Loucy (cell line): ENCODE measurements at regions not wholly inside any gene's neighbourhood (a gene's known extent, or its start where the extent isn't known, plus 50 kb on each side); places are given as distances from the start of the nearest gene placed in this dataset.

Source experiments
- H2AFZ ChIP-seq: fragments of 200-600 bp; sonication (generic); 2 replicates; pipeline ENCODE4 v1.6.0; 2016; ENCODE audit warnings: antibody characterized with exemption, mild to moderate bottlenecking, low read length, moderate library complexity
- H3F3A ChIP-seq: fragments of 200-600 bp; 2 replicates; pipeline ENCODE4 v1.6.0; 2016; ENCODE audit warnings: antibody characterized with exemption, low read depth, mild to moderate bottlenecking
- H3K27me3 ChIP-seq: fragments of 200-600 bp; sonication (generic); 2 replicates; pipeline ENCODE4 v1.6.1; 2014; ENCODE audit warnings: low read length, mild to moderate bottlenecking; ENCODE audit not compliant: insufficient read depth, poor library complexity, severe bottlenecking
- H3K36me3 ChIP-seq: fragments of 200-600 bp; sonication (generic); 2 replicates; pipeline ENCODE4 v1.6.1; 2016; ENCODE audit warnings: low read length; ENCODE audit not compliant: insufficient read depth
- H3K4me1 ChIP-seq: fragments of 200-600 bp; sonication (generic); 2 replicates; pipeline ENCODE4 v1.5.1; 2014; ENCODE audit warnings: low read length, mild to moderate bottlenecking; ENCODE audit not compliant: insufficient read depth, poor library complexity, severe bottlenecking
- H3K4me2 ChIP-seq: fragments of 200-600 bp; sonication (generic); 2 replicates; pipeline ENCODE4 v1.6.0; 2014; ENCODE audit warnings: antibody characterized with exemption, low read length, low read depth, mild to moderate bottlenecking; ENCODE audit not compliant: poor library complexity, severe bottlenecking
- H3K4me3 ChIP-seq: fragments of 200-600 bp; sonication (generic); 2 replicates; pipeline ENCODE4 v1.5.1; 2014; ENCODE audit warnings: low read length, mild to moderate bottlenecking, mixed read lengths; ENCODE audit not compliant: poor library complexity, severe bottlenecking
- H3K79me2 ChIP-seq: fragments of 200-600 bp; sonication (generic); 2 replicates; pipeline ENCODE4 v1.6.1; 2014; ENCODE audit warnings: low read length; ENCODE audit not compliant: insufficient read depth
- H3K9ac ChIP-seq: fragments of 200-600 bp; sonication (generic); 2 replicates; pipeline ENCODE4 v1.6.0; 2014; ENCODE audit warnings: mild to moderate bottlenecking, low read depth, low read length, moderate library complexity; ENCODE audit not compliant: poor library complexity, severe bottlenecking
- H3K9me2 ChIP-seq: fragments of 200-600 bp; sonication (generic); replicated peaks from 2 replicates; pipeline ENCODE4 v1.6.1; 2016; ENCODE audit warnings: low read depth, low read length, mixed read lengths
- H3K9me3 ChIP-seq: fragments of 200-600 bp; sonication (generic); 2 replicates; pipeline ENCODE4 v1.6.1; 2014; ENCODE audit warnings: mild to moderate bottlenecking, antibody characterized with exemption, low read length, low read depth; ENCODE audit not compliant: insufficient read depth
- H4K20me1 ChIP-seq: fragments of 200-600 bp; sonication (generic); 2 replicates; pipeline ENCODE4 v1.6.0; 2014; ENCODE audit warnings: antibody characterized with exemption, low read length, mild to moderate bottlenecking; ENCODE audit not compliant: insufficient read depth, poor library complexity, severe bottlenecking
- EZH2phosphoT487 ChIP-seq: fragments of 200-600 bp; IDR thresholded peaks from 2 replicates; pipeline ENCODE4 v1.6.1; 2018; ENCODE audit warnings: antibody characterized with exemption, mild to moderate bottlenecking, moderate library complexity, borderline replicate concordance
- TF ChIP-seq, protein P1 (sequence below): fragments of 200-600 bp; sonication (generic); conservative IDR thresholded peaks from 2 replicates; pipeline ENCODE4 v1.5.1; 2014; ENCODE audit warnings: mild to moderate bottlenecking, antibody characterized with exemption, low read length

DNA sequence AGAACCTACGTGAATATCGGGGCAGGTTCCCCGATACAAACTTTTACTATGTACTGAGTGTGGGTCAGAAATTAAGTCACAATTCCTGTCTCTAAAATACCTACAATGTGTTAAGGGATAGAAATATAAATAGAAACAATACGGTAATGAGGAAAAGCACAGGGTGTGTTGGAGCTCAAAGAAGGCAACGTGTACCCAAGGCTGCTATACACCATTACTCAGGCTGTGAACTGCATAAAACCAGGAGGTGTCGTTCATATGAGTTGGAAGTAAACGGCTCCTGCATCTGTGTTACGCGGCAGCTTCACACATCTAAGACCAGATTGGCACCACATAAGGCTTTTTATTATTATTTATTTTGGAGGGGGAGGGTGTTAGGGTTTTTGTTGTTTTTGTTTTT is 50.1 kb upstream of the TRPM3 start:
- Histone ChIP-seq H3K4me2 (no peak overlapping the region), H3K4me1 (no peaks in the 10 kb centered on the region), H3K9me3 (no peaks in the 10 kb centered on the region), H3K9ac (no peak overlapping the region), H3K4me3 (no peak overlapping the region), H4K20me1 (no peaks in the 10 kb centered on the region), H3K9me2 (no peaks in the 10 kb centered on the region; the same call in 1 of the 2 replicates), H3K79me2 (no peaks in the 10 kb centered on the region), H3F3A (no peaks in the 10 kb centered on the region), H2AFZ (no peak overlapping the region), H3K36me3 (no peaks in the 10 kb centered on the region), H3K27me3 (no peaks in the 10 kb centered on the region)
- TF ChIP-seq EZH2phosphoT487, result no peak
- TF ChIP-seq, protein P1, sequence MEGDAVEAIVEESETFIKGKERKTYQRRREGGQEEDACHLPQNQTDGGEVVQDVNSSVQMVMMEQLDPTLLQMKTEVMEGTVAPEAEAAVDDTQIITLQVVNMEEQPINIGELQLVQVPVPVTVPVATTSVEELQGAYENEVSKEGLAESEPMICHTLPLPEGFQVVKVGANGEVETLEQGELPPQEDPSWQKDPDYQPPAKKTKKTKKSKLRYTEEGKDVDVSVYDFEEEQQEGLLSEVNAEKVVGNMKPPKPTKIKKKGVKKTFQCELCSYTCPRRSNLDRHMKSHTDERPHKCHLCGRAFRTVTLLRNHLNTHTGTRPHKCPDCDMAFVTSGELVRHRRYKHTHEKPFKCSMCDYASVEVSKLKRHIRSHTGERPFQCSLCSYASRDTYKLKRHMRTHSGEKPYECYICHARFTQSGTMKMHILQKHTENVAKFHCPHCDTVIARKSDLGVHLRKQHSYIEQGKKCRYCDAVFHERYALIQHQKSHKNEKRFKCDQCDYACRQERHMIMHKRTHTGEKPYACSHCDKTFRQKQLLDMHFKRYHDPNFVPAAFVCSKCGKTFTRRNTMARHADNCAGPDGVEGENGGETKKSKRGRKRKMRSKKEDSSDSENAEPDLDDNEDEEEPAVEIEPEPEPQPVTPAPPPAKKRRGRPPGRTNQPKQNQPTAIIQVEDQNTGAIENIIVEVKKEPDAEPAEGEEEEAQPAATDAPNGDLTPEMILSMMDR, result no peak
